AG10803 (cell line): ENCODE measurements at regions not wholly inside any gene's neighbourhood (a gene's known extent, or its start where the extent isn't known, plus 50 kb on each side); places are given as distances from the start of the nearest gene placed in this dataset.
A peak's percentile ranks its signal among the peaks of the same experiment; 100 is the strongest.

Experiments
- DNase-seq: peaks from one replicate; pipeline ENCODE4 v3.0.0; 2010; ENCODE audit warnings: low read depth
- H3K4me3 ChIP-seq: 2 replicates; pipeline ENCODE4 v1.5.1; 2011; ENCODE audit warnings: mild to moderate bottlenecking, low read length, control low read depth
- TF ChIP-seq, protein P1 (sequence below): conservative IDR thresholded peaks from 2 replicates; pipeline ENCODE4 v1.5.1; 2011; ENCODE audit warnings: mild to moderate bottlenecking, low read length, control low read depth, inconsistent platforms

DNA sequence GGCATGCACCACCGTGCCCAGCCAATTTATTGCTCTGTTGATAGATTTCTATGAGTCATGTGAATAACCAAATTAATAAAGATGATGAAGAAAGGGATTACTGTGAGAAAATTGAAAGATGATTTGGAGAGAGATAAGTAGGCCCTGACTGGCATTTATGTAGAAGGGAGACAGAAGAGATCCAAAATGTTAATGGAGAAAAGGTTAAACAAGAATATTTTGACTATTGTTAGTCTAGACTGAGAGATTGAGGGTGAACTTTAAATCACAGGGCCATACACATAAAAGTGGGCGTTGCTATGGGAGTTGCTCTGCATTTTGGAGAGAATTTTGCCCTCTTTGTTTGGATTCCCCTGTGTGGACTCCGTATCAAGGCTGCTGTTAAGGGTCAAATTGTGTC, 68.9 kb upstream of the SCAF8 start:
- no peak overlapping the region for H3K4me3 ChIP-seq
- DNase-seq = no peak
- TF ChIP-seq, protein P1, sequence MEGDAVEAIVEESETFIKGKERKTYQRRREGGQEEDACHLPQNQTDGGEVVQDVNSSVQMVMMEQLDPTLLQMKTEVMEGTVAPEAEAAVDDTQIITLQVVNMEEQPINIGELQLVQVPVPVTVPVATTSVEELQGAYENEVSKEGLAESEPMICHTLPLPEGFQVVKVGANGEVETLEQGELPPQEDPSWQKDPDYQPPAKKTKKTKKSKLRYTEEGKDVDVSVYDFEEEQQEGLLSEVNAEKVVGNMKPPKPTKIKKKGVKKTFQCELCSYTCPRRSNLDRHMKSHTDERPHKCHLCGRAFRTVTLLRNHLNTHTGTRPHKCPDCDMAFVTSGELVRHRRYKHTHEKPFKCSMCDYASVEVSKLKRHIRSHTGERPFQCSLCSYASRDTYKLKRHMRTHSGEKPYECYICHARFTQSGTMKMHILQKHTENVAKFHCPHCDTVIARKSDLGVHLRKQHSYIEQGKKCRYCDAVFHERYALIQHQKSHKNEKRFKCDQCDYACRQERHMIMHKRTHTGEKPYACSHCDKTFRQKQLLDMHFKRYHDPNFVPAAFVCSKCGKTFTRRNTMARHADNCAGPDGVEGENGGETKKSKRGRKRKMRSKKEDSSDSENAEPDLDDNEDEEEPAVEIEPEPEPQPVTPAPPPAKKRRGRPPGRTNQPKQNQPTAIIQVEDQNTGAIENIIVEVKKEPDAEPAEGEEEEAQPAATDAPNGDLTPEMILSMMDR = no peak

DNA sequence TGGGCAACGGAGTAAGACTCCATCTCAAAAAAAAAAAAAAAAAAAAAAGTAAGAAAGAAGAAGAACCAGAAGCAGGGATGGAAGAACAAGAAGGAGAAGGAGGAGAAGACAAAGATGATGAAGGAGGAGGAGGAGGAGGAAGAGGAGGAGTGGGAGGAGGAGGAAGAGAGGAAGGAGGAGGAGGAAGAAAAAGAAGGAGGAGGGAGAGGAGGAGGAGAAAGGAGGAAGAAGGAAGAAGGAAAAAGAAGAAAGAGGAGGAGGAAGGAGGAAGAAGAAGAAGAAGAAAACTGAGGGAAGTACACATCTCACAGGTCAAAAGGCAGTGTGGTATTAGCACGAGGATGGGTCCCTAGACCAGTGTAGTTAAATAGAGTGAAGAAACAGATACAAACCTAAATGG, 65.1 kb upstream of the SCAF8 start:
- no peak for DNase-seq
- TF ChIP-seq, protein P1 = no peak
- no peak overlapping the region for H3K4me3 ChIP-seq

DNA sequence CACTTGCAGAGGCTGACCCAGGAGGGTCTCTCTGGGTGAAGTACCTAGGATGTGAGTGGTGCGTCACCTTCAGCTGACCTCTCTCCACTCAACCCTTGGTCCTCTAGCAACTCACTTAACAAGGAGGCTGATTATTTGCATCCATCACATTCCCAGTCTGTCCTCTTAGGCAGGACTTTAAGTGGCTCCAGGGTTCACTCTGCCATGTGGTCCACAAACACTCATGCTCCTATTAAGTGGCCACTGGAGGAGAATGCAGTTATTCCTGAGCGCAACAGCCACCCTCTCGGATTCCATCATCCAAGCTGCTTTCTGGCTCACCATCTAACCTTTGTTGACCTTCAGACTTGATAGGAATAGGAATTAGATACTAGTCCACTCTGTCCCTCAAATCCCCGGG, 61.1 kb upstream of the SCAF8 start:
- H3K4me3 ChIP-seq = no peak overlapping the region
- TF ChIP-seq, protein P1 = no peak
- DNase-seq = no peak

DNA sequence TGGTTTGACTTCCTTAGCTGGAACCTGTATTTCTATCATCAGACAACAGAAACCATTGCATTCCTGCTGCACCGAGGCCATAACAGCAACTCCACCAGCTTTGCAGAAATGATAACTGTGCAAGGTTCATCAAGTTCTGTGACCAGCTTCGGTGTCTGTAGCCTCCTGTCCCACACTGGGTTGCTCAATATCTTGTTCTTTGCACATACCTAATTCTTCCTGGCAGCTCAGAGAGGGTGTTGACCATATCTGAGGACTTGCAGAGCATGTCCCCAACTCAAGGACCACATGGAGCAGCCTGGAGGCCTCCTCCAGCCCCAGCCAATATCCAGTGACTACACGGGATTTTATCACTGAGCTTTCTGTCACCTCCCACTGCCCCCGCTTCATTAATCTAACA, 59.3 kb upstream of the SCAF8 start:
- H3K4me3 ChIP-seq = no peak overlapping the region
- TF ChIP-seq, protein P1 = no peak
- no peak for DNase-seq

DNA sequence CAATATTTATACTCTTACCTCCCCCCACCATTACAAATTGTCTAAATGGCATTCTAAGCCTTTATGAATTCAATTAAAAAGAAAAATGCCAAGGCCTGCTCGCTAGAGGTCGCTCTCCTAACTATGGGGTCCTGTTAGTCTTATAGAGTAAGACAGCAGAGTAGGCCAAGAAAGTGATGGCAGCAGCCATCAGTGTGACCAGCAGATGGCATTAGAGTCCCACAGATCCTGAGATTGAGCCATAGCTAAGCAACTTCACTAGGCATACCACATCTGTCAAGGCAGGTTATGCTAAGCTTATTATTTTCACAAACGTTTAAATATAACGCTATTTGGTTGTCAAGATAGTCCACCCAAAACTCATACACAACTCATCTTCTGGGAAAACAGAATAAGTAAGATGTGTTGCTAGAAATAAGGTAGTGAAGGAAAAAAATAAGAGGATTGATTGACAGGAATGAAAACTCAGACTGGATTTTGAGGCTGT, 57.6 kb upstream of the SCAF8 start:
- TF ChIP-seq, protein P1 = peak; percentile 100
- peak; percentile 96 for DNase-seq
- H3K4me3 ChIP-seq = no peak overlapping the region

DNA sequence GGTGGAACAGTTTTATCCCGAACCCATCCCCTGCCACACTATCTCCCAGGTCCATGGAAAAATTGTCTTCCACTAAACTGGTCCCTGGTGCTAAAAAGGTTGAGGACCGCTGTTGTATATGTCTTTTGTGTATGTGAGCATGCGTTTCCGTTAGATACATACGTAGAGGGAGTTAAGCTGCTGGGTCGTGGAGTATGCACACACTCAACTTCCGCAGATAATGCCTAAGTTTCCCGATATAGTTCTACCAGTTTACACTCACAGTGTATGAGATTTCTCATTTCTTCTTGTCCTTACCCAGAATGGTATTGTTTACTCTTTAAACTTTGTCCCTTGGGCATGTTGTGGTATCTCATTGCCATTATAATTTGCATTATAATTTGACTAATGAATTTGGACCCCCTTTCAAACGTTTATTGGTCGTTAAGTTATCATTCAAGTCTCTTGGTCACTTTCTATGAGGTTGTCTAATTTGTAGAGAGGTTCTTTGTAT, 50.5 kb upstream of the SCAF8 start:
- TF ChIP-seq, protein P1 = no peak
- DNase-seq = no peak
- H3K4me3 ChIP-seq = no peak overlapping the region
